Esophagus muscularis mucosa (tissue), 4 donors: ENCODE measurements at regions not wholly inside any gene's neighbourhood (a gene's known extent, or its start where the extent isn't known, plus 50 kb on each side); places are given as distances from the start of the nearest gene placed in this dataset.

Experiments used
- CTCF ChIP-seq, 3 experiments: fragments of 200-600 bp in 2 of 3; fragments of 450-650 bp in 1 of 3; sonication (generic) in 2 of 3; IDR thresholded peaks; one replicate each; pipeline ENCODE4 v1.5.1; 2017 to 2019; ENCODE audit warnings: antibody characterized with exemption in 3 of 3, mild to moderate bottlenecking in 2 of 3, moderate library complexity in 1 of 3
- EP300 ChIP-seq: sonication (generic); formaldehyde crosslinking; IDR thresholded peaks from one replicate; pipeline ENCODE4 v1.6.1; 2017; ENCODE audit warnings: antibody characterized with exemption
- POLR2AphosphoS5 ChIP-seq, 2 donors: sonication (generic); formaldehyde crosslinking; IDR thresholded peaks; one replicate each; pipeline ENCODE4 v1.6.1; 2017; ENCODE audit warnings: antibody characterized with exemption in 2 of 2

- TF ChIP-seq CTCF (IDR thresholded peaks at IDR 0.05) = no peak
- no peak for TF ChIP-seq POLR2AphosphoS5 (IDR thresholded peaks at IDR 0.05)
- no peak for TF ChIP-seq EP300
These were observed 62.2 kb upstream of the MRPS22 start for GRCh38 chr3:139281522-139282196.
